ENCODE measurements at regions not wholly inside any gene's neighbourhood (a gene's known extent, or its start where the extent isn't known, plus 50 kb on each side); places are given as distances from the start of the nearest gene placed in this dataset.

DNA sequence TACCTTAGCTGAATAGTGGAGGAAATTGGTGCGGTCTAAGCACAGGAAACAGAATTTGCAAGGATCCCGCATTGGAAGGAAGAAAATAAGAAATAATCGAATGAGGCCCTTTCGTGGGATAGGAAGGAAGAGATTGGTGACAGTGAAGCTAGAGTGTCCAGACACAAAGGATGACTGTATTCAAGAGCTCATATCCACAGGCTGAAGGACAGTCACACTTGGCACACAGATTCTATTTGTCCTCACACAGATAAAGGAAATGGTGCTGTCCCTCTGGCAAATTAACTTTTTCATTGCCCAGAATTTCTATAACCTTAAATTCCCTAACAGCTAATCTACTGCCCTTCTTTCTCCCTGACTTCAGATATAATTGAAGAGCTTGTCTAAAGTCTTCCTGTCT lies 2188.9 kb upstream of the TENM3 start:
- Histone ChIP-seq H3K4me1 (ENCODE audit: insufficient read depth, low read length) (peaks cover 5% of the 10 kb centered on the region), H3K9me3 (ENCODE audit: control insufficient read depth, insufficient read depth, low read length) (no peaks in the 10 kb centered on the region), H3K9ac (ENCODE audit: low read depth, low read length) (no peak overlapping the region), H3K36me3 (ENCODE audit: insufficient read depth, low read length) (no peaks in the 10 kb centered on the region)

GRCh38 chr4:180057299-180057721 lies 2185.9 kb upstream of the TENM3 start:
- Histone ChIP-seq H3K36me3 (ENCODE audit: insufficient read depth, low read length) (no peaks in the 10 kb centered on the region), H3K9me3 (ENCODE audit: control insufficient read depth, insufficient read depth, low read length) (no peaks in the 10 kb centered on the region), H3K9ac (ENCODE audit: low read depth, low read length) (peak overlapping the region; percentile 84), H3K4me1 (ENCODE audit: insufficient read depth, low read length) (no peaks in the 10 kb centered on the region)

- peak overlapping the region; percentile 84 for H3K9ac ChIP-seq (ENCODE audit: low read depth, low read length)
- H3K9me3 ChIP-seq (ENCODE audit: control insufficient read depth, insufficient read depth, low read length): no peaks in the 10 kb centered on the region
- H3K36me3 ChIP-seq (ENCODE audit: insufficient read depth, low read length): no peaks in the 10 kb centered on the region
- no peaks in the 10 kb centered on the region for H3K4me1 ChIP-seq (ENCODE audit: insufficient read depth, low read length)
Observed at GRCh38 chr4:180057891-180058671, 2185.1 kb upstream of the TENM3 start.

DNA sequence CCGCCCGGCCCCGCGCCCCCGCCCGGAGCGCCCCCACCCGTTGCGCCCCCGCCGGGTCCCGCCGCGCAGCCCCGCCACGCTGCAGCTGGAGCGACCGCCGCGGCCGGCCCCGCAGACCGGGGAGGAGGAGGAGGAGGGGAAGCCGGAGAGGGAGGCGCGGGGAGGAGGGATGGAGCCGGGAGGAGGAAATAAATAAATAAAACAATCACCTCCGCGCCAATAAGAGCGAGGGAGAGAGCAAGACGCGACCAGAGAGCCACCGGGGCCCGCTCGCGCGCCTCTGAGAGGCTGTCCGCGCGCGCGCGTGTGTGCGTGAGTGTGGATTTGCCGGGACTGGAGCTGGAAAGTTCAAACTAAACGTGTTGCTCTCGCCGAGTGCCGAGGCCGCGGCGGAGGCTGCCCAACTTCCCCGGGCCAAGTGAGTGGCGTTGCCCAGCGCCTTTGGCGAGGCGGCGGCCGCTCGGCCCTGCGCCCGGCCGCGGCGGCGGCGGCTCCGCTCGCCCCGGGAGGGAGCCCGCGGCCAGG lies 2184.4 kb upstream of the TENM3 start:
- Histone ChIP-seq H3K36me3 (ENCODE audit: insufficient read depth, low read length) (no peaks in the 10 kb centered on the region), H3K9ac (ENCODE audit: low read depth, low read length) (peak overlapping the region; percentile 80), H3K4me1 (ENCODE audit: insufficient read depth, low read length) (no peaks in the 10 kb centered on the region), H3K9me3 (ENCODE audit: control insufficient read depth, insufficient read depth, low read length) (no peaks in the 10 kb centered on the region)

GRCh38 chr4:180059216-180059881 lies 2183.9 kb upstream of the TENM3 start:
- Histone ChIP-seq H3K36me3 (ENCODE audit: insufficient read depth, low read length) (no peaks in the 10 kb centered on the region), H3K9me3 (ENCODE audit: control insufficient read depth, insufficient read depth, low read length) (no peaks in the 10 kb centered on the region), H3K4me1 (ENCODE audit: insufficient read depth, low read length) (no peaks in the 10 kb centered on the region), H3K9ac (ENCODE audit: low read depth, low read length) (peak overlapping the region; percentile 80)

- H3K4me1 ChIP-seq (ENCODE audit: insufficient read depth, low read length): no peaks in the 10 kb centered on the region
- no peaks in the 10 kb centered on the region for H3K9me3 ChIP-seq (ENCODE audit: control insufficient read depth, insufficient read depth, low read length)
- H3K36me3 ChIP-seq (ENCODE audit: insufficient read depth, low read length): no peaks in the 10 kb centered on the region
- peak overlapping the region; percentile 80; the same call in 1 of the 2 replicates for H3K9ac ChIP-seq (ENCODE audit: low read depth, low read length)
Observed at GRCh38 chr4:180060159-180060889, 2182.9 kb upstream of the TENM3 start.

DNA sequence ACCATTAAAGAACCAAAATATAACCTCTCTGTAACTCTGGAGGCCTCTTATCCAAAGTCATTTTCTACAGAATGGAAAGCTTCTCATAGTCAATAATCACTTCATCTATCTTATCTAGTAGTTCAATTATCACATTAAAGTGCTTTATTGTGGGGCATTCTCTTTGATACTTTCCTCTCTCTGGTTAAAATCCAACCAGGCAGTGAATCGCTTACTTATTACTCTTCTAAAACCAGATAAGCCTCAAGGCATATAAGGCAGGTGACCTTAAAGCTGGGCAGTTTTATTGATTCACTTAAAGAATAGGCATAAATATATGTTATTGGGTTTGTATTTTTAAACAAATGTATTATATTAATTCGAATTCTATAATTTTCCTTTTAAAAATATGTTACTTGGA lies 2162.1 kb upstream of the TENM3 start:
- no peaks in the 10 kb centered on the region for H3K9me3 ChIP-seq (ENCODE audit: control insufficient read depth, insufficient read depth, low read length)
- peaks cover 7% of the 10 kb centered on the region; the same call in 1 of the 2 replicates for H3K4me1 ChIP-seq (ENCODE audit: insufficient read depth, low read length)
- H3K36me3 ChIP-seq (ENCODE audit: insufficient read depth, low read length): no peaks in the 10 kb centered on the region
- H3K9ac ChIP-seq (ENCODE audit: low read depth, low read length): no peak overlapping the region

DNA sequence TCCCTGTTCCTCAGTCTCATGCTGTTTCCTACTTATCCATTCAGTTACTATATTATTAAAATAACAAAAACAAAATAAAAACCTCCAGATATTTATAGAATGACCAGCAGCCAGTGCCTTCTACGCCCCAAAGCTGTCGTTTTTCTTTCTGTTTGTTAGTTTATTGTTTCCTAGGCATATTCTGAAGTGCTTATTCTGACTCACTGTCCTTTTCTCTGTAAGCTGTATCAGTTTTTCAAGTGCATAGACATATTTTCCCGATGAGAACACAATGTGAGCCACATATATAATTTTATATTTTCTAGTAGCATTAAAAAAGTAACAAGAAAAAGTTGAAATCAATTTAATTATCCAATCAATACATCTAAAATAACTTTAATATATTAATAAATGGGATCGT lies 2158.6 kb upstream of the TENM3 start:
- no peaks in the 10 kb centered on the region for H3K4me1 ChIP-seq (ENCODE audit: insufficient read depth, low read length)
- H3K36me3 ChIP-seq (ENCODE audit: insufficient read depth, low read length): no peaks in the 10 kb centered on the region
- no peaks in the 10 kb centered on the region for H3K9me3 ChIP-seq (ENCODE audit: control insufficient read depth, insufficient read depth, low read length)
- H3K9ac ChIP-seq (ENCODE audit: low read depth, low read length): no peak overlapping the region

DNA sequence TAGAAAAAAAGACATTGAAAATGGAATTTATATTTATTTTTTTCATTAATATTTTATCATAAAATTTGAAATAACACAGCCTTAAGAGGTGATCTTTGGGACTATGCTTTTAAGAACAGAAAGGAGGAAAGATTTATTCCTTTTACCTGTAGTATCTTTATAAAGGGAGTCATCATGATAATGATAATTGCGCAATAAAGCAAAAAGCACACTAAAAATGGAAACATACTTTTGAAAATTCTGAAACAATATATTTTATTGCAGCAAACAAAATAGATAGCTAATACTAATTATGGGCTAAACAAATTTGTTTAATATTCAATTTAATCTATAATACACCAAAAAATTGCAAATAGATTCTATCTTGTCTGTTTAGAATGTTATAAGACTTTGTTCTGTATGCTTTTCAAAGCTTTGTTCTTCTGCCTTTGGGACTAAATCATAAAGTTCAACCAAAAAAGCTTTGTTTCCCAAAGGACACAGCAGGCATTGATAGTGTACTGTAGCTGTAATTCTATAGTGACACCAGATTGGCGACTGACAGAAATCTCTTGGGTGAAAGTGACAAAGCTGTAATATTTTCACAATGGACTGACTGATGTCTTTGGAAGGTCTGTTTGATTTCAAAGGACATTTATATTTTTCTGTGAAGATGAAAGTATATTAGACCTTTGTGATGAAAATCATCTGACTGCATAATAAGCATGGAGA lies 2156.6 kb upstream of the TENM3 start:
- no peaks in the 10 kb centered on the region for H3K36me3 ChIP-seq (ENCODE audit: insufficient read depth, low read length)
- H3K9ac ChIP-seq (ENCODE audit: low read depth, low read length): no peak overlapping the region
- no peaks in the 10 kb centered on the region for H3K4me1 ChIP-seq (ENCODE audit: insufficient read depth, low read length)
- no peaks in the 10 kb centered on the region for H3K9me3 ChIP-seq (ENCODE audit: control insufficient read depth, insufficient read depth, low read length)

DNA sequence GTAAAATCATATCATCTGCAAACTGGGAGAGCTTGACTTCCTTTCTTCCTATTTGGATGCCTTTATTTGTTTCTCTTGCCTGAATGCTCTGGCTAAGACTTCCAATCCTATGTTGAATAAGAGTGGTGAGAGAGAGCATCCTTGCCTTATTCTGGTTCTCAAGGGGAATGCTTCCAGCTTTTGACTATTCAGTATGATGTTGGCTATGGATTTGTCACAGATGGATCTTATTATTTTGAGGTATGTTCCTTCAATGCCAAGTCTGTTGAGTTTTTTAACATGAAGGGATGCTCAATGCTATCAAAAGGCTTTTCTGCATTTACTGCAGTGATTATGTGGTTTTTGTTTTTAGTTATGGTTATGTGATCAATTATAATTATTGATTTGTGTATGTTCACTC lies 2144.6 kb upstream of the TENM3 start:
- Histone ChIP-seq H3K4me1 (ENCODE audit: insufficient read depth, low read length) (no peaks in the 10 kb centered on the region), H3K9ac (ENCODE audit: low read depth, low read length) (no peak overlapping the region), H3K36me3 (ENCODE audit: insufficient read depth, low read length) (no peaks in the 10 kb centered on the region), H3K9me3 (ENCODE audit: control insufficient read depth, insufficient read depth, low read length) (no peaks in the 10 kb centered on the region)

DNA sequence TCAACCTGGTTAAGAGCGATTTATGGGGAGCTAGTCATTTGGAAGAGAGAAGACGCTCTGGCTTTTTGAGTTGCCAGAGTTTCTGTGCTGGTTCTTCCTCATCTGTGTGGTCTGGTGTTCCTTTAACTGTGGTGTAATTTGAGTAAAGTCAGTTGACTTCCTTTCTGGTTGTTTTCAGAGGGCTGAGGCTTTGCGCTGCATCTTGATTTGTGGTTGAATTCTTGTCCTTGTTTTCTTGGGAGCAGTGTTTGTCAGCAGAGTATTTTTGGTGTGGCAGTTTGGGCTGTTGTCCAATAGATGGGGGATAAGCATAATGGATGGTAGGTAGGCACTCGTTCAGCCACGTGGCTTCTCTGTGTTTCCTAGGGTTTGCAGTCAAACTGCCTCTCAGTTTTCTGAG lies 2143.2 kb upstream of the TENM3 start:
- H3K9me3 ChIP-seq (ENCODE audit: control insufficient read depth, insufficient read depth, low read length): no peaks in the 10 kb centered on the region
- H3K36me3 ChIP-seq (ENCODE audit: insufficient read depth, low read length): no peaks in the 10 kb centered on the region
- no peak overlapping the region for H3K9ac ChIP-seq (ENCODE audit: low read depth, low read length)
- H3K4me1 ChIP-seq (ENCODE audit: insufficient read depth, low read length): no peaks in the 10 kb centered on the region

- no peaks in the 10 kb centered on the region for H3K36me3 ChIP-seq (ENCODE audit: insufficient read depth, low read length)
- H3K9ac ChIP-seq (ENCODE audit: low read depth, low read length): no peak overlapping the region
- no peaks in the 10 kb centered on the region for H3K9me3 ChIP-seq (ENCODE audit: control insufficient read depth, insufficient read depth, low read length)
- no peaks in the 10 kb centered on the region for H3K4me1 ChIP-seq (ENCODE audit: insufficient read depth, low read length)
Observed at GRCh38 chr4:180100433-180101344, 2142.5 kb upstream of the TENM3 start.

DNA sequence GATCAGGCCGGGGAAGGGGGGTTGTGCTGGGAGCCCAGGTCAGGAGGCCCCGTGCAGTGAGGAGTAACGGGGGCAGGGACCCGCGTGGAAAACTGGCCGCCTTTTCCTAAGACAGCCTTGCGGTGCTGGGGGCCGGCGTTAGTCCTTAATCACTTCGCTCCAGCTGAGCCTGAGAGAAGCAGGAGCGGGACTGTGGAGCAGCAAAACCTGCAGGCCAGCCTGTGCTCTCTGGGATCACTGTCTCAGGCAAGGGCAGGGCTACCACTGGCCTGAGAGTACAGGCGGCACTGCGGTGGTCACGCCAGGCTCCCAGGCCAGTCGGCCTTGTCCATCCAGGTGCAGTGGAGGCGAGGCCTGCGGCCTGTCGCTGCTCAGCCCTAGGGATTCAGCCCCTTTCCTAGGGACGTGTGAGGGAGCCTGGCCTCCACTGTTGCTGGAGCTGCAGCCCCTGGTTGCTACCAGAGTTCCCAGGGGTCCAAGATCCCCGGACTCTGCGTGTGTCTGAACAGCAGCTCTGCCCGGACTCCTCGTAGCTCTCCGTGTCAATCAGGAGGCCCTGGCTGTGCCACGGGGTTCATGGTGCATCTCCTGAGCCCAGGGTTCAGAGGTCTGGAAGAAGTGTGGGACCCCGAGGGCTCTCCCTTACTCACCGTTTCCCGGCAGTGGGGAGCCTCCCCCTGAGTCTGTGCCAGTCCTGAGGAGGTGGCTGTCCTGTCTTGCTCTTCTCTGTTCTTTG lies 2141.7 kb upstream of the TENM3 start:
- H3K36me3 ChIP-seq (ENCODE audit: insufficient read depth, low read length): no peaks in the 10 kb centered on the region
- no peaks in the 10 kb centered on the region for H3K9me3 ChIP-seq (ENCODE audit: control insufficient read depth, insufficient read depth, low read length)

More for the DNA sequence above, 2141.7 kb upstream of the TENM3 start:
- Histone ChIP-seq H3K9ac (ENCODE audit: low read depth, low read length) (no peak overlapping the region), H3K4me1 (ENCODE audit: insufficient read depth, low read length) (no peaks in the 10 kb centered on the region)
